H7 (cell line): ENCODE measurements at regions not wholly inside any gene's neighbourhood (a gene's known extent, or its start where the extent isn't known, plus 50 kb on each side); places are given as distances from the start of the nearest gene placed in this dataset.

Source experiments
- DNase-seq: peaks from one replicate; pipeline ENCODE4 v3.0.0; 2012
- H3K27me3 ChIP-seq: 2 replicates; pipeline ENCODE4 v1.6.0; 2011; ENCODE audit warnings: mild to moderate bottlenecking, low read length; ENCODE audit not compliant: control insufficient read depth, insufficient read depth
- H3K36me3 ChIP-seq: replicated peaks from 2 replicates; pipeline ENCODE4 v1.5.1; 2011; ENCODE audit warnings: low read length; ENCODE audit not compliant: control insufficient read depth, insufficient read depth
- H3K4me3 ChIP-seq: 2 replicates; pipeline ENCODE4 v1.5.1; 2011; ENCODE audit warnings: low read depth, mild to moderate bottlenecking, control low read depth, low read length, moderate library complexity; ENCODE audit not compliant: insufficient read depth

GRCh38 chr18:44516450-44516849 lies 164.2 kb upstream of the SETBP1 start:
- Histone ChIP-seq H3K4me3 (no peak overlapping the region), H3K27me3 (no peaks in the 10 kb centered on the region), H3K36me3 (no peaks in the 10 kb centered on the region)
- DNase-seq: no peak

GRCh38 chr18:44517136-44517535 lies 163.6 kb upstream of the SETBP1 start:
- H3K4me3 ChIP-seq: no peak overlapping the region
- no peaks in the 10 kb centered on the region for H3K27me3 ChIP-seq
- no peak for DNase-seq
- H3K36me3 ChIP-seq: no peaks in the 10 kb centered on the region

- no peaks in the 10 kb centered on the region for H3K27me3 ChIP-seq
- H3K36me3 ChIP-seq: no peaks in the 10 kb centered on the region
- H3K4me3 ChIP-seq: no peak overlapping the region
- DNase-seq: no peak
Observed at GRCh38 chr18:44518091-44518615, 162.5 kb upstream of the SETBP1 start.

GRCh38 chr18:44518666-44519065 lies 162.0 kb upstream of the SETBP1 start:
- H3K4me3 ChIP-seq: no peak overlapping the region
- H3K36me3 ChIP-seq: no peaks in the 10 kb centered on the region
- no peaks in the 10 kb centered on the region for H3K27me3 ChIP-seq
- DNase-seq: no peak

GRCh38 chr18:44520981-44521667 lies 159.6 kb upstream of the SETBP1 start:
- H3K27me3 ChIP-seq: no peaks in the 10 kb centered on the region
- no peaks in the 10 kb centered on the region for H3K36me3 ChIP-seq
- no peak overlapping the region for H3K4me3 ChIP-seq
- no peak for DNase-seq

GRCh38 chr18:44521668-44522022 lies 159.0 kb upstream of the SETBP1 start:
- Histone ChIP-seq H3K36me3 (no peaks in the 10 kb centered on the region), H3K27me3 (no peaks in the 10 kb centered on the region), H3K4me3 (no peak overlapping the region)
- no peak for DNase-seq

GRCh38 chr18:44526705-44527415 lies 153.8 kb upstream of the SETBP1 start:
- H3K4me3 ChIP-seq: no peak overlapping the region
- H3K27me3 ChIP-seq: no peaks in the 10 kb centered on the region

GRCh38 chr18:44533071-44533470 lies 147.6 kb upstream of the SETBP1 start:
- Histone ChIP-seq H3K4me3 (no peak overlapping the region), H3K36me3 (no peaks in the 10 kb centered on the region), H3K27me3 (no peaks in the 10 kb centered on the region)
- DNase-seq: no peak

More at GRCh38 chr18:44526705-44527415, 153.8 kb upstream of the SETBP1 start:
- H3K36me3 ChIP-seq: no peaks in the 10 kb centered on the region
- no peak for DNase-seq

GRCh38 chr18:44536046-44536445 lies 144.6 kb upstream of the SETBP1 start:
- Histone ChIP-seq H3K4me3 (no peak overlapping the region), H3K36me3 (no peaks in the 10 kb centered on the region), H3K27me3 (no peaks in the 10 kb centered on the region)
- DNase-seq: no peak

- H3K4me3 ChIP-seq: no peak overlapping the region
- H3K36me3 ChIP-seq: no peaks in the 10 kb centered on the region
- H3K27me3 ChIP-seq: no peaks in the 10 kb centered on the region
- no peak for DNase-seq
Observed at GRCh38 chr18:44536619-44537018, 144.1 kb upstream of the SETBP1 start.

GRCh38 chr18:44537526-44537925 lies 143.2 kb upstream of the SETBP1 start:
- no peak overlapping the region for H3K4me3 ChIP-seq
- H3K36me3 ChIP-seq: no peaks in the 10 kb centered on the region
- no peak for DNase-seq
- H3K27me3 ChIP-seq: no peaks in the 10 kb centered on the region

GRCh38 chr18:44539926-44540325 lies 140.8 kb upstream of the SETBP1 start:
- no peaks in the 10 kb centered on the region for H3K36me3 ChIP-seq

GRCh38 chr18:44541159-44541558 lies 139.5 kb upstream of the SETBP1 start:
- Histone ChIP-seq H3K36me3 (no peaks in the 10 kb centered on the region), H3K27me3 (no peaks in the 10 kb centered on the region), H3K4me3 (no peak overlapping the region)
- DNase-seq: no peak

More at GRCh38 chr18:44539926-44540325, 140.8 kb upstream of the SETBP1 start:
- no peak overlapping the region for H3K4me3 ChIP-seq
- no peaks in the 10 kb centered on the region for H3K27me3 ChIP-seq
- DNase-seq: no peak

GRCh38 chr18:44541781-44542180 lies 138.9 kb upstream of the SETBP1 start:
- H3K36me3 ChIP-seq: no peaks in the 10 kb centered on the region

GRCh38 chr18:44543387-44543786 lies 137.3 kb upstream of the SETBP1 start:
- Histone ChIP-seq H3K36me3 (no peaks in the 10 kb centered on the region), H3K4me3 (no peak overlapping the region), H3K27me3 (no peaks in the 10 kb centered on the region)
- DNase-seq: no peak

More at GRCh38 chr18:44541781-44542180, 138.9 kb upstream of the SETBP1 start:
- H3K27me3 ChIP-seq: no peaks in the 10 kb centered on the region
- DNase-seq: no peak
- no peak overlapping the region for H3K4me3 ChIP-seq
